Islet precursor cell (in vitro differentiated cells): ENCODE measurements at regions not wholly inside any gene's neighbourhood (a gene's known extent, or its start where the extent isn't known, plus 50 kb on each side); places are given as distances from the start of the nearest gene placed in this dataset.
"Not testable (repeated sequence)": the region's sequence is repeated elsewhere in the genome, so short reads cannot be mapped to it uniquely, and the experiment has no call there.

Experiments used
- DNase-seq: peaks from one replicate; pipeline ENCODE4 v3.0.0-alpha.2; 2018

GRCh38 chr17:27944546-27945332, 51.6 kb upstream of the LYRM9 start:
- DNase-seq = no peak

DNA sequence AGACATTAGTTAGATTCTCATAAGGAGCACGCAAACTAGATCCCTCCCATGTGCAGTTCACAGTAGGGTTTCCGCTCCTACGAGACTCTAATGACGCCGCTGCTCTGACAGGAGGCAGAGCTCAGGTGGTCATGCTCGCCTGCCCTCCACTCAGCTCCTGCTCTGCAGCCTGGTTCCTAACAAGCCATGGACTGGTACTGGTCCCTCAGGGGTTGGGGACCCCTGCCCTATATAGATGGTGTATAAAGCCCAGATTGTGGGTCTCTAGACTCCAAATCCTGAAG, 52.1 kb upstream of the LYRM9 start:
- DNase-seq = no peak

GRCh38 chr17:27945953-27946352, 52.8 kb upstream of the LYRM9 start:
- DNase-seq = no peak

- DNase-seq = no peak
Observed at GRCh38 chr17:27946513-27946912, 53.3 kb upstream of the LYRM9 start.

- DNase-seq = no peak
Observed at GRCh38 chr17:27947005-27947406, 53.8 kb upstream of the LYRM9 start.

GRCh38 chr17:27949304-27949703, 56.1 kb upstream of the LYRM9 start:
- DNase-seq = no peak

GRCh38 chr17:27950225-27950624, 57.1 kb upstream of the LYRM9 start:
- DNase-seq = not testable (repeated sequence)

DNA sequence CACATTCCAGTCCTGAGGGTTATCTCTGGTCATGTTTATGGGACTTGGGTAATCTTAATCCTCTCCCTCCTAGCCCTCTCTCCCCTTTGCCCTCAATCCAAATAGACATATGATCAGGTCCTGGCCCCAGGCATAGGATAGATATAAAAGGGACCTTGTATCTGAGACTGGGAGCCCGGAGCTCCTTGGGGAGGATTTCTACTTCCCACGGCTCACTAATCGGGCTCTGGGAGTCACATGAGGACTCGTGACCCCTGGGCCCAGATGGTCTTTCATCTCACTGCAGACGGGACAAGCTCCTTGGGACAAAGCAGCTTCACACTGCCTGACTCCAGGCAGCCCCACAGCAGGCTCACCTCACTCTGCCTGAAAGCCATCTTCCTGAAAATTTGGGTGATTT, 57.8 kb upstream of the LYRM9 start:
- DNase-seq = no peak

- DNase-seq = no peak
Observed at GRCh38 chr17:27951872-27952271, 58.7 kb upstream of the LYRM9 start.

GRCh38 chr17:27952366-27952765, 59.2 kb upstream of the LYRM9 start:
- no peak for DNase-seq

GRCh38 chr17:27954548-27955495, 61.7 kb upstream of the LYRM9 start:
- no peak for DNase-seq

- peak; percentile 86 for DNase-seq
Observed at GRCh38 chr17:27956601-27957445, 63.7 kb upstream of the LYRM9 start.

- DNase-seq = not testable (repeated sequence)
Observed at GRCh38 chr17:27957446-27957793, 64.3 kb upstream of the LYRM9 start.

- no peak for DNase-seq
Observed at GRCh38 chr17:27958708-27959381, 65.7 kb upstream of the LYRM9 start.

GRCh38 chr17:27959382-27959709, 66.2 kb upstream of the LYRM9 start:
- no peak for DNase-seq

DNA sequence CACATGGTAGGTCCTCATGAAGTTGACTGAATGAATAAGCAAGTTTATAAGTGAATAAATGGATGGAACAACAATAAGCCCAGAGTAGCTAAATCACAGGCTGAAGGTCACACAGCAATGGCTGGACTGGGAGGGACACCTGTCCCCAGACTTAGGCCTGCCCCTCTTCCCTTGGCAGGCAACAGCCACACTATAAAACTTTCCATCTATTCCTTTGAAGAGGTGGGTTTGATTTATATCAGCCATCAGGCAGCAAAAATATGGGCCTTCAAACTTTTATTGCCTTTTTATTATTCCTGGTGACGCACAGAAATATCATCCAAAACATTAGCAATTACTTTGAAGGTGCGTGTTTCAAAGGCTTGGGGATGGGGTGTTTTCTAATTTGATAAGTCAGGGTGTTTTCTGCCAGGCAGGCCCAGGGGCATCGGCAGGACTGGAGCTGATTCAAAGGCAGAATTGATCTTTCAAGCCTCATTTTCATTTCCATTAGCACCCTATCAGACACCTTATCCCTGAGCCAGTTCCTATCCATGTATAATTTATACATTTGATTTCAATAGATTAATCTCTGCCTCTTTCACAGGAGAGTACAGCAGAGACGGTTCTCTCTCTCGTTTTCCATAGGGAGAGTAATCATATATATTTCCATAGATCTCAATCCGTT, 67.2 kb upstream of the LYRM9 start:
- DNase-seq = no peak

- DNase-seq = not testable (repeated sequence)
Observed at GRCh38 chr17:27962581-27962980, 69.4 kb upstream of the LYRM9 start.

- peak; percentile 78 for DNase-seq
Observed at GRCh38 chr17:27965224-27965623, 72.1 kb upstream of the LYRM9 start.

- DNase-seq = no peak
Observed at GRCh38 chr17:27968206-27968732, 74.2 kb upstream of the NLK start.

GRCh38 chr17:27970587-27970986, 71.9 kb upstream of the NLK start:
- DNase-seq = no peak

- no peak for DNase-seq
Observed at GRCh38 chr17:27973258-27974044, 69.0 kb upstream of the NLK start.
